Stomach (tissue), 8 donors: ENCODE measurements at regions not wholly inside any gene's neighbourhood (a gene's known extent, or its start where the extent isn't known, plus 50 kb on each side); places are given as distances from the start of the nearest gene placed in this dataset.
"Not testable (repeated sequence)": the region's sequence is repeated elsewhere in the genome, so short reads cannot be mapped to it uniquely, and the experiment has no call there.

Experiments used
- DNase-seq, 2 donors: peaks; one replicate each; pipeline versions ENCODE4 v3.0.0 to v3.0.0-alpha.2; 2013 to 2019
- H3K27ac ChIP-seq, 5 donors: fragments of 200-600 bp in 4 of 5; sonication (generic) in 4 of 5; one replicate each; pipeline ENCODE4 v1.5.1; 2013 to 2019; ENCODE audit warnings: mild to moderate bottlenecking in 1 of 5, moderate library complexity in 1 of 5
- H3K27me3 ChIP-seq, 3 donors: fragments of 200-600 bp; sonication (generic); one replicate each; pipeline ENCODE4 v1.5.1; 2017 to 2019; ENCODE audit warnings: mixed run types in 1 of 3
- H3K36me3 ChIP-seq, 4 donors: fragments of 200-600 bp; sonication (generic); 1 replicate in 3 of 4; 2 replicates in 1 of 4; pipeline ENCODE4 v1.5.1; 2016 to 2019
- H3K4me1 ChIP-seq, 4 donors: fragments of 200-600 bp; sonication (generic); one replicate each; pipeline ENCODE4 v1.5.1; 2016 to 2019
- H3K4me3 ChIP-seq, 4 donors: fragments of 200-600 bp; sonication (generic) in 3 of 4; one replicate each; pipeline ENCODE4 v1.5.1; 2016 to 2019; ENCODE audit warnings: mild to moderate bottlenecking in 1 of 4
- H3K9me3 ChIP-seq, 4 donors: fragments of 200-600 bp; sonication (generic); one replicate each; pipeline ENCODE4 v1.5.1; 2016 to 2019
- EP300 ChIP-seq: sonication (generic); formaldehyde crosslinking; IDR thresholded peaks from one replicate; pipeline ENCODE4 v1.6.1; 2017; ENCODE audit warnings: antibody characterized with exemption
- POLR2A ChIP-seq, 4 donors: fragments of 450-650 bp; IDR thresholded peaks; one replicate each; pipeline ENCODE4 v1.6.1; 2016; ENCODE audit warnings: antibody characterized with exemption in 4 of 4, control low read depth in 2 of 4, mild to moderate bottlenecking in 1 of 4, moderate library complexity in 1 of 4
- POLR2AphosphoS5 ChIP-seq, 3 donors: sonication (generic); formaldehyde crosslinking; IDR thresholded peaks; one replicate each; pipeline ENCODE4 v1.6.1; 2016; ENCODE audit warnings: antibody characterized with exemption in 3 of 3
- WGBS, 5 donors: extraction: QIAGEN DNeasy Blood & Tissue Kit in 3 of 5; methylation state at CpG; one replicate each; pipeline versions ENCODE4 v1.1.5 to v1.1.7; 2013 to 2018; 5-methylcytosine and 5-hydroxymethylcytosine counted together
- intact Hi-C: fragments of 100-400 bp; cut with DNase I; formaldehyde crosslinking; loops from one replicate; pipeline ENCODE4 v1.15.1; 2023; ENCODE audit warnings: low total_unique reads
- TF ChIP-seq, protein P1 (sequence below), 7 experiments: fragments of 450-650 bp in 4 of 7; fragments of 200-600 bp in 3 of 7; sonication (generic) in 3 of 7; IDR thresholded peaks; one replicate each; pipeline ENCODE4 v1.5.1; 2016 to 2019; ENCODE audit warnings: antibody characterized with exemption in 7 of 7, control low read depth in 2 of 7, mild to moderate bottlenecking in 1 of 7
- donor health status: healthy with polysubstance abuse.
- donor health status: Bipolar disorder and iron deficiency.
- donor health status: healthy.

DNA sequence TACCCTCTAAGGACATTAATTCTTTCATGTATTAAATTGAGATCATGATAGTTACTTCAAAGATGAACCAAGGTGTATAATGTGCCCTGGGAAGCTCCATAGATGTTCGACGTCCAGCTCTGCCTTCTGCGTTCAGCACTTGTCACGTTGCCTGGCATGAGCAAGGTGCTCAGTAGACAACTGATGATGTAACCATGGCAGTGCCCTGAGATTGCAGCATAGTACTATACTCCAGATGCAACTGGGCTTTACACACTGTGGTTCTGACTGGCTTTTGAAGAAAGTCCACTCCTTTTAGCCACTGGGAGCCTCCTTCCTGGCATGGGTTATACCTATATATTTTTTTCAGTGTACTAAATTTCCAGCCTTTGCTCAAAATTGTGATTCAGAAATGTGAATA lies 355.8 kb upstream of the SORCS1 start:
- DNase-seq = no peak
- Histone ChIP-seq H3K27me3 (no peaks in the 10 kb centered on the region), H3K36me3 (no peaks in the 10 kb centered on the region), H3K4me1 (no peaks in the 10 kb centered on the region), H3K9me3 (no peaks in the 10 kb centered on the region), H3K27ac (no peak overlapping the region), H3K4me3 (no peak overlapping the region)
- WGBS, 5 donors = 86 to 93% (median 89%) methylated on average over 4 of the region's 4 CpGs
- no peak for TF ChIP-seq POLR2AphosphoS5 (IDR thresholded peaks at IDR 0.05)
- no peak for TF ChIP-seq POLR2A (IDR thresholded peaks at IDR 0.05)
- intact Hi-C loops = no loop called here

DNA sequence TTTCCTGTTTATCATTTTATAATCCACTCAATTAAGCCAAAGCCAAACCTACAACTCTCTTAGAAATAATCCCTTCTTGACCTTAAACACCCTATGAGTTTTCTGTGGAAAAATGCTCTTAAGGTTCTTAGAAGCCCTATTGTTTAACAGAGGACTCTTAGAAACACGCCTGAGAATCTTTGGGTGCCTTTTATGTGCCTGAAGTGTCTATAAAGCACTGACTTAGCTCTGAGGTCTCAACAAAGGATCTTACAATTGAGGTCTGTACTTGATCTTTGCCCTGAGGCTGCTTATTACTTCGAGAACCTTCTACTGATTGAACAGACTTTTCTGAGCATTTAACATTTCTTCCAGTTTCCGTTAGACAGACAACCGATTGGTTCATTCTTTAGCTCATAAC lies 353.3 kb upstream of the SORCS1 start:
- no peaks in the 10 kb centered on the region for H3K9me3 ChIP-seq
- no peak for TF ChIP-seq POLR2A (IDR thresholded peaks at IDR 0.05)
- TF ChIP-seq, protein P1, sequence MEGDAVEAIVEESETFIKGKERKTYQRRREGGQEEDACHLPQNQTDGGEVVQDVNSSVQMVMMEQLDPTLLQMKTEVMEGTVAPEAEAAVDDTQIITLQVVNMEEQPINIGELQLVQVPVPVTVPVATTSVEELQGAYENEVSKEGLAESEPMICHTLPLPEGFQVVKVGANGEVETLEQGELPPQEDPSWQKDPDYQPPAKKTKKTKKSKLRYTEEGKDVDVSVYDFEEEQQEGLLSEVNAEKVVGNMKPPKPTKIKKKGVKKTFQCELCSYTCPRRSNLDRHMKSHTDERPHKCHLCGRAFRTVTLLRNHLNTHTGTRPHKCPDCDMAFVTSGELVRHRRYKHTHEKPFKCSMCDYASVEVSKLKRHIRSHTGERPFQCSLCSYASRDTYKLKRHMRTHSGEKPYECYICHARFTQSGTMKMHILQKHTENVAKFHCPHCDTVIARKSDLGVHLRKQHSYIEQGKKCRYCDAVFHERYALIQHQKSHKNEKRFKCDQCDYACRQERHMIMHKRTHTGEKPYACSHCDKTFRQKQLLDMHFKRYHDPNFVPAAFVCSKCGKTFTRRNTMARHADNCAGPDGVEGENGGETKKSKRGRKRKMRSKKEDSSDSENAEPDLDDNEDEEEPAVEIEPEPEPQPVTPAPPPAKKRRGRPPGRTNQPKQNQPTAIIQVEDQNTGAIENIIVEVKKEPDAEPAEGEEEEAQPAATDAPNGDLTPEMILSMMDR (IDR thresholded peaks at IDR 0.05) = no peak
- TF ChIP-seq EP300 = no peak
- no peak for TF ChIP-seq POLR2AphosphoS5 (IDR thresholded peaks at IDR 0.05)
- H3K27ac ChIP-seq = no peak overlapping the region
- H3K27me3 ChIP-seq = no peaks in the 10 kb centered on the region
- intact Hi-C loops = no loop called here
- no peak overlapping the region for H3K4me3 ChIP-seq
- 68 to 84% (median 73%) methylated on average over 4 of the region's 4 CpGs for WGBS, 5 donors
- no peaks in the 10 kb centered on the region for H3K36me3 ChIP-seq
- DNase-seq = no peak
- no peaks in the 10 kb centered on the region for H3K4me1 ChIP-seq

DNA sequence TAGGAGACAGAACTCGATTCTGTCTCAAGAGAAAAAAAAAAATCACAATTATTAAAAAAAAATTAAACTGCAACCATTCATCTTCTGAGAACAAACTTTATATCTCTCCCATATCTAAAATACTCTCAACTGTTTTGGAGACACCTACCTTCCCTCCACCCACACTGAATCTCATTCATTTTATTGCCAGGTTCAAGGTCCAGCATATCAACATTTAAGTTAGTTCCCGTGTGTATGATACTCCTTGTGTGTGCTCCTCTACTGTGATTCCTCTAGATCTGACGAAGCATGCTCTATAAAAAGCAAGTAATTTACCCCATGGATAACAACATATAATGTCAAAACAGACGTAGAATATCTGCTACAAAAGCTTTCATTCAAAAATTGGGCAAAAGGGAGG lies 351.8 kb upstream of the SORCS1 start:
- no peaks in the 10 kb centered on the region for H3K27me3 ChIP-seq
- WGBS, 5 donors = 65 to 74% (median 66%) methylated on average over 4 of the region's 4 CpGs
- H3K4me3 ChIP-seq = no peak overlapping the region
- no peak overlapping the region for H3K27ac ChIP-seq
- TF ChIP-seq POLR2AphosphoS5 (IDR thresholded peaks at IDR 0.05) (no peak), EP300 (no peak), POLR2A (IDR thresholded peaks at IDR 0.05) (no peak)
- TF ChIP-seq, protein P1 (IDR thresholded peaks at IDR 0.05) = no peak
- no peaks in the 10 kb centered on the region for H3K4me1 ChIP-seq
- intact Hi-C loops = no loop called here
- no peaks in the 10 kb centered on the region for H3K9me3 ChIP-seq
- no peaks in the 10 kb centered on the region for H3K36me3 ChIP-seq
- no peak for DNase-seq

DNA sequence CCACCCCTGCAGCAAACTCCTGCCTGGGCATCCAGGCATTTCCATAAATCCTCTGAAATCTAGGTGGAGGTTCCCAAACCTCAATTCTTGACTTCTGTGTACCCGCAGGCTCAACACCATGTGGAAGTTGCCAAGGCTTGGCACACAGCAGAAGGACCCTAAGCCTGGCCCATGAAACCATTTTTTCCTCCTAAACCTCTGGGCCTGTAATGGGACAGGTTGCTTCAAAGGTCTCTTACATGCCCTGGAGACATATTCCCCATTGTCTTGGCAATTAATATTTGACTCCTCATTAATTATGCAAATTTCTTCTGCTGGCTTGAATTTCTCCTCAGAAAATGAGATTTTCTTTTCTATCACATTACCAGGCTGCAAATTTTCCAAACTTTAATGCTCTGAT lies 339.5 kb upstream of the SORCS1 start:
- H3K27me3 ChIP-seq, H3K4me1 ChIP-seq, DNase-seq, H3K4me3 ChIP-seq, intact Hi-C loops, H3K27ac ChIP-seq, H3K36me3 ChIP-seq: not testable (repeated sequence)
- WGBS, 5 donors = 0 to 85% (median 22%) methylated on average over 1 of the region's 1 CpG
- peaks cover 0 to 17% (median 14%) of the 10 kb centered on the region in 4 donors for H3K9me3 ChIP-seq

- no peak overlapping the region for H3K27ac ChIP-seq
- no peak overlapping the region for H3K4me3 ChIP-seq
- DNase-seq = no peak
- H3K9me3 ChIP-seq = peaks cover 0 to 17% (median 14%) of the 10 kb centered on the region in 4 donors
- H3K36me3 ChIP-seq = no peaks in the 10 kb centered on the region
- TF ChIP-seq POLR2A (IDR thresholded peaks at IDR 0.05) = no peak
- TF ChIP-seq, protein P1 (IDR thresholded peaks at IDR 0.05) = no peak
- no peak for TF ChIP-seq EP300
- TF ChIP-seq POLR2AphosphoS5 (IDR thresholded peaks at IDR 0.05) = no peak
- 52 to 69% (median 60%) methylated on average over 1 of the region's 1 CpG for WGBS, 5 donors
- H3K4me1 ChIP-seq = no peaks in the 10 kb centered on the region
- no peaks in the 10 kb centered on the region for H3K27me3 ChIP-seq
- intact Hi-C loops = no loop called here
These were observed 337.9 kb upstream of the SORCS1 start for GRCh38 chr10:107502229-107502985.
